ENCODE measurements at regions not wholly inside any gene's neighbourhood (a gene's known extent, or its start where the extent isn't known, plus 50 kb on each side); places are given as distances from the start of the nearest gene placed in this dataset.

DNA sequence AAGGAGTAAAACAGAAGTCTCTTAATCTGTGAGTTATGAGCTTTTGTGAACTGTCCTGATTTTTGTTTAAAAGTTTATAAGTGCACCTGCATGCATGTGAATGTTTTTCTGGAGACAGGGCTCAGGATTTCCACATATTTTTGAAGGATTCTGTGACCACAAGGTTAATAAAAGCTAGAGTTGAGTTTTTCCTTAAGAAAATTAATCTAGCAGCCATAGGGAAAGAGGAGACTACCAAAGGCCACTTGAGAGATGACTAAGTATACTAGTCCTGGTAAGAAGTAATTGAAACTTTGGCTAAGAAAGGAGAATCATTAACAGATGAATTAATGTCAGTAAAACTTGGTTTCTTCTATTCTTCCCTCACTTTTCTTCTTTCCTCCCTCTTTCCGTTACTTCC, 176.8 kb upstream of the EPHA3 start:
- TF ChIP-seq, protein P1, sequence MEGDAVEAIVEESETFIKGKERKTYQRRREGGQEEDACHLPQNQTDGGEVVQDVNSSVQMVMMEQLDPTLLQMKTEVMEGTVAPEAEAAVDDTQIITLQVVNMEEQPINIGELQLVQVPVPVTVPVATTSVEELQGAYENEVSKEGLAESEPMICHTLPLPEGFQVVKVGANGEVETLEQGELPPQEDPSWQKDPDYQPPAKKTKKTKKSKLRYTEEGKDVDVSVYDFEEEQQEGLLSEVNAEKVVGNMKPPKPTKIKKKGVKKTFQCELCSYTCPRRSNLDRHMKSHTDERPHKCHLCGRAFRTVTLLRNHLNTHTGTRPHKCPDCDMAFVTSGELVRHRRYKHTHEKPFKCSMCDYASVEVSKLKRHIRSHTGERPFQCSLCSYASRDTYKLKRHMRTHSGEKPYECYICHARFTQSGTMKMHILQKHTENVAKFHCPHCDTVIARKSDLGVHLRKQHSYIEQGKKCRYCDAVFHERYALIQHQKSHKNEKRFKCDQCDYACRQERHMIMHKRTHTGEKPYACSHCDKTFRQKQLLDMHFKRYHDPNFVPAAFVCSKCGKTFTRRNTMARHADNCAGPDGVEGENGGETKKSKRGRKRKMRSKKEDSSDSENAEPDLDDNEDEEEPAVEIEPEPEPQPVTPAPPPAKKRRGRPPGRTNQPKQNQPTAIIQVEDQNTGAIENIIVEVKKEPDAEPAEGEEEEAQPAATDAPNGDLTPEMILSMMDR (IDR thresholded peaks at IDR 0.05) = no peak
- TF ChIP-seq POLR2AphosphoS5 (IDR thresholded peaks at IDR 0.05) (no peak), POLR2A (IDR thresholded peaks at IDR 0.05) (no peak)

Measured in stomach (tissue), 4 donors.